ENCODE measurements at regions not wholly inside any gene's neighbourhood (a gene's known extent, or its start where the extent isn't known, plus 50 kb on each side); places are given as distances from the start of the nearest gene placed in this dataset.

DNA sequence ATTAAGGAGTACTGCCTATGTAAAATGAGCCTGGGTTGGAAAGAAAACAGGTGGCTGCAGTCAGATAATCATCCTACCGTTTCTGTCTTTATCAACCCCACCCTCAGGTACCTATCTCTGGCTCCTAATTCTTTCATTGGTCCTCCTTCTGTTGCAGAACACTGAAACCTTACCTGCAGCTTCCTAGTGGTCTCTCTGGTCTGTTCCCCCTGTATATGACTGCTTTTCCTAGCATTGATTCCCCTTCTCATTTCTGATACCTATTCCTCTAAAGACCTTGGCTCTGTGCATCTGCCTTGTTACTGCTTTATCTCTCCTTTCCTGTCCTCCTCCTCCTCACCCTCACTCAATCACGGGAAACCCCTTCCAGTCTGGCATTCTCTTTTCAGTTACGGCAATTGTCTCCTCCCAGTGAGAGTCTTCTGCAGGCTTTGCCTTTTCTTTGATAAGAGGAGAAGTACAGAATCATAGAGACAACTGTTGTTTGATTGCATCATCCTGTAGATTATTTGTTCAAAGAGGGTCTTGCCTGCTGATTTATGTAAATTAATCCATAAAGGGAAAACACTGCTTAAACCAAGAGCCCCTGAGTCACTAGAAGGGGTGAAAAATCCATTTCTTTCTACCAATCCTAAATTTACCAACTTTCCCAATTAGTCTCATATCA is 301.2 kb downstream of the AASDHPPT start:
- no peak overlapping the region for H3K27ac Mint-ChIP-seq
- no peak for TF ChIP-seq CTCF (conservative IDR thresholded peaks at IDR 0.05)
- peaks cover 10% of the 10 kb centered on the region for H3K4me1 Mint-ChIP-seq (ENCODE audit: unreplicated experiment)
- peaks cover 6% of the 10 kb centered on the region for H3K27me3 Mint-ChIP-seq
- DNase-seq (ENCODE audit: extremely low spot score, unreplicated experiment) = no peak
- H3K9me3 Mint-ChIP-seq = peaks cover 4% of the 10 kb centered on the region
- H3K4me3 Mint-ChIP-seq = no peak overlapping the region
- no peaks in the 10 kb centered on the region for H3K36me3 Mint-ChIP-seq

DNA sequence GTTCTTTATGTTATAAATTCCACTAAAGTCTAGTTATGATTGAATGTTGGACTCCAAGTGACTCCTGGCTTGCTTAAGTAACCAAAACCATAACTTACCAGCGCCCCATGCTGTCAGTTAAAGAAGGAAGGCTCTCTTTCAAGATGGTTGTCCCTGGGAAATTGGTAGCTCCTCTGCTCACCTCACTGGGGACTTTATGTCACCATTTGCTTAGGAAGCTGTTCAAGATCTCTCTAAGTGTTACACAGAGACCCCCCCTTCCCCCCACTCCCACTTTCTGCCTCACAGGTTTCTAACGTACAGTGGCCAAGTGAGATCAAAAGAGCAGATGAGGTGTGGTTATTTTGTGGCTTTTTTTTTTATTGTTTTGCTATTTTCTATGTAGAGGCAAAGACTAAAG is 301.8 kb downstream of the AASDHPPT start:
- Mint-ChIP-seq H3K36me3 (no peaks in the 10 kb centered on the region), H3K27ac (no peak overlapping the region), H3K4me1 (ENCODE audit: unreplicated experiment) (peaks cover 16% of the 10 kb centered on the region), H3K9me3 (peaks cover 4% of the 10 kb centered on the region), H3K4me3 (no peak overlapping the region), H3K27me3 (peaks cover 6% of the 10 kb centered on the region)
- DNase-seq (ENCODE audit: extremely low spot score, unreplicated experiment) = no peak
- no peak for TF ChIP-seq CTCF (conservative IDR thresholded peaks at IDR 0.05)

DNA sequence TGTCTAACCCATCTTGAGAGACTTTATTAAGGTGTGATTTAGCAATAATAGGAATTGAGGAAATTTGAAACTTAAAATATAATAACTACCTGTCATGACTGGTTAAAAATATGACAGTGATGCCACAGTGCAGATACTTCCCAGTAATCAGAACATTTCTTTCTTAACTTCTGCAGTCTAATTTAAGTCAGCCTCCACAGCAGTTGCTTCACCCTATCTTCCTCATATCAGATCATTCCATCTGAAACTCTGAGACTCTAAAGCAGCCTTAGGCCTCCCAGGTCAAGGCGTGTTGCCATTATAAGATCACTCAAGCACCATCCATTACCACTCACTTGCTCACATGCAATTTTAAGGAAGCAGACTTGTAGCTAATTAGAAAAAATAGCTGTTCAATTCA is 302.2 kb downstream of the AASDHPPT start:
- no peaks in the 10 kb centered on the region for H3K36me3 Mint-ChIP-seq
- TF ChIP-seq CTCF (conservative IDR thresholded peaks at IDR 0.05) = no peak
- DNase-seq (ENCODE audit: extremely low spot score, unreplicated experiment) = no peak
- H3K27me3 Mint-ChIP-seq = peaks cover 6% of the 10 kb centered on the region
- H3K27ac Mint-ChIP-seq = peak overlapping the region; percentile 54
- peaks cover 18% of the 10 kb centered on the region for H3K4me1 Mint-ChIP-seq (ENCODE audit: unreplicated experiment)
- H3K9me3 Mint-ChIP-seq = peaks cover 4% of the 10 kb centered on the region
- H3K4me3 Mint-ChIP-seq = no peak overlapping the region

GRCh38 chr11:106381895-106382294 is 304.4 kb downstream of the AASDHPPT start:
- no peak for TF ChIP-seq CTCF (conservative IDR thresholded peaks at IDR 0.05)
- H3K36me3 Mint-ChIP-seq = no peaks in the 10 kb centered on the region
- H3K27ac Mint-ChIP-seq = no peak overlapping the region
- peaks cover 14% of the 10 kb centered on the region for H3K9me3 Mint-ChIP-seq
- DNase-seq (ENCODE audit: extremely low spot score, unreplicated experiment) = no peak
- H3K4me3 Mint-ChIP-seq = no peak overlapping the region
- H3K4me1 Mint-ChIP-seq (ENCODE audit: unreplicated experiment) = peaks cover 18% of the 10 kb centered on the region
- peaks cover 6% of the 10 kb centered on the region for H3K27me3 Mint-ChIP-seq

GRCh38 chr11:106384429-106384828 is 307.0 kb downstream of the AASDHPPT start:
- Mint-ChIP-seq H3K27me3 (peaks cover 3% of the 10 kb centered on the region), H3K36me3 (peaks cover 4% of the 10 kb centered on the region), H3K4me1 (ENCODE audit: unreplicated experiment) (peaks cover 18% of the 10 kb centered on the region), H3K9me3 (peaks cover 24% of the 10 kb centered on the region), H3K4me3 (no peak overlapping the region), H3K27ac (no peak overlapping the region)
- DNase-seq (ENCODE audit: extremely low spot score, unreplicated experiment) = no peak
- no peak for TF ChIP-seq CTCF (conservative IDR thresholded peaks at IDR 0.05)
